Rectal smooth muscle tissue (tissue), 1 donor: ENCODE measurements at regions not wholly inside any gene's neighbourhood (a gene's known extent, or its start where the extent isn't known, plus 50 kb on each side); places are given as distances from the start of the nearest gene placed in this dataset.

Experiments
- H3K27ac ChIP-seq: one replicate; pipeline ENCODE4 v1.7.0; 2013; ENCODE audit warnings: low read depth, low read length, inconsistent platforms
- H3K27me3 ChIP-seq: one replicate; pipeline ENCODE4 v1.7.0; 2013; ENCODE audit warnings: low read length; ENCODE audit not compliant: control insufficient read depth, insufficient read depth
- H3K36me3 ChIP-seq: one replicate; pipeline ENCODE4 v1.7.0; 2013; ENCODE audit warnings: low read length; ENCODE audit not compliant: control insufficient read depth, insufficient read depth
- H3K4me1 ChIP-seq: one replicate; pipeline ENCODE4 v1.7.0; 2013; ENCODE audit warnings: low read length; ENCODE audit not compliant: control insufficient read depth, insufficient read depth
- H3K4me3 ChIP-seq: one replicate; pipeline ENCODE4 v1.7.0; 2013; ENCODE audit warnings: low read length
- H3K9ac ChIP-seq: one replicate; pipeline ENCODE4 v1.7.0; 2013; ENCODE audit warnings: low read length

- Histone ChIP-seq H3K36me3 (no peaks in the 10 kb centered on the region), H3K27ac (no peak overlapping the region), H3K4me3 (no peak overlapping the region), H3K4me1 (no peaks in the 10 kb centered on the region), H3K27me3 (peaks cover 3% of the 10 kb centered on the region), H3K9ac (no peak overlapping the region)
Measured at GRCh38 chr4:3860061-3860912, 94.1 kb downstream of the ADRA2C start.

DNA sequence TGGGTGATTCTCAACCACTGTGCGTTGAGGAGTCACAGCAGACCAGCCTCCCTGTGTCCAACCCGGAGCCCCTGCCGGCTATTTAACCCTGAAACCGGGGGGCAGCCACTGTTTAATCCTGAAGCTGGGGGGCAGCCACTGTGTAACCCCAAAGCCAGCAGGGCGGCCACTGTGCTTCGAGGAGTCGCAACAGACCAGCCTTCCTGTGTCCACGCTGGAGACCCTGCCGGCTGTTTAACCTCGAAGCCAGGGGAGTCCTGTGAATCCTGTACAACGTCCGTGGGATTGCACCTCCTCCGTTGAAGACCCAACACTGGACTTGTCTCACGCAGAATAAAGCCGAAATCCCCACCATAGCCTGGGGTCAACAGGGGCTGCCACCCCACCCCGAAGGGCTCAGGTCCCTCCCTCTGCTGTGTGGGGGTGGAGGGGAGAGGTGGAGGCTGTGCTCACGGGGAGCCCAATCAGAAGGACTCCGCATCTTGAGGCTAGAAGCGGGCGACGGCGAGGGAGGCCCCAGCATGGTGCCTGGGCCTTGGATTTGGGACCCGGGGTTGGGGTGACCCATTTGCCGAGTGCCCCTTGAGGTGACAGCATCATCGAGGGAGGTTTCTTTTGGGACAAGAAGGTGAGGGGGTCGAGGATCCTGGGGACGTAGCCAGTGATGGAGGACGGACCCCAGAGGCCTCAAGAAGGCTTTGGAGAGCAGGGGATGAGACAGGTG lies 94.9 kb downstream of the ADRA2C start:
- H3K27me3 ChIP-seq: peaks cover 3% of the 10 kb centered on the region

DNA sequence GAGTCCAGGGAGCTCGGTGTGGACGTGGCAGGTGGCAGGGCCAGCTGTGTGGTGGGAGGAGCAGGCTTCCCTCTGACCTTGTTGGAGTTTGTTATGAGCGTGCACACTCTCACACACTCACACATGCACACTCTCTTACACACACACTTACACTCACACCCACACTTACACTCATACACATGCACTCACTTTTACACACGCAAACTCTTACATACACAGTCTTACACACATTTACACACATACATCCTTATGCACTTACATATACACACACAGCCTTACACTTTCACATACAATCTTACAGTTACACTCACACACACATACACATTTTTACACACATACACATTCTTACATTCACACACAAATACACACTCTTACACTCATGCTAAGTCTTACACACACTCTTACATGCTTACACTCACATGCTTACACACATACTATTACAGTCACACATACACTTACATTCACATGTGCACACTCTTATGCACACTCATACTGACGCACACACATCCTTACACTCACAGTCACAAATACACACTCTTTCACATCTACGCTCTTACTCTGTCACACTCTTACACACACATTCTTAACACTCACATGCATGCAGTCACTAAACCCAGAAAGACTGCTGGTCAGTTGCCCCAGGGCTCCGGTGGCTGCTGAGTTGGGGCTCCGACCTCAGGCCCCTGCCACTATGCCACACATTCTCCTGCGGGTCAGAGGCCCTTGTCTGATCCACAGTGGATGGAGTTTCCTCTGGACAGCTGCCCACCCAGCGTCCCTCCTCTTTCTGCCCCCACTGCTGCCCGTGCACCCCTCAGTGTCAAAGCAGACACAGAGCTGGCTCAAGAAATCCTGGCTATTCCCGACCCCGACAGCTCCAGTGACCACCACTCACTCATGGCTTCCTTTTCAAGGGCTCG lies 95.8 kb downstream of the ADRA2C start:
- H3K27ac ChIP-seq: no peak overlapping the region
- peaks cover 3% of the 10 kb centered on the region for H3K27me3 ChIP-seq
- no peaks in the 10 kb centered on the region for H3K36me3 ChIP-seq
- H3K4me1 ChIP-seq: no peaks in the 10 kb centered on the region
- no peak overlapping the region for H3K9ac ChIP-seq
- no peak overlapping the region for H3K4me3 ChIP-seq

More for the DNA sequence above, 94.9 kb downstream of the ADRA2C start:
- no peak overlapping the region for H3K9ac ChIP-seq
- H3K4me1 ChIP-seq: no peaks in the 10 kb centered on the region
- no peaks in the 10 kb centered on the region for H3K36me3 ChIP-seq
- no peak overlapping the region for H3K4me3 ChIP-seq
- H3K27ac ChIP-seq: no peak overlapping the region

DNA sequence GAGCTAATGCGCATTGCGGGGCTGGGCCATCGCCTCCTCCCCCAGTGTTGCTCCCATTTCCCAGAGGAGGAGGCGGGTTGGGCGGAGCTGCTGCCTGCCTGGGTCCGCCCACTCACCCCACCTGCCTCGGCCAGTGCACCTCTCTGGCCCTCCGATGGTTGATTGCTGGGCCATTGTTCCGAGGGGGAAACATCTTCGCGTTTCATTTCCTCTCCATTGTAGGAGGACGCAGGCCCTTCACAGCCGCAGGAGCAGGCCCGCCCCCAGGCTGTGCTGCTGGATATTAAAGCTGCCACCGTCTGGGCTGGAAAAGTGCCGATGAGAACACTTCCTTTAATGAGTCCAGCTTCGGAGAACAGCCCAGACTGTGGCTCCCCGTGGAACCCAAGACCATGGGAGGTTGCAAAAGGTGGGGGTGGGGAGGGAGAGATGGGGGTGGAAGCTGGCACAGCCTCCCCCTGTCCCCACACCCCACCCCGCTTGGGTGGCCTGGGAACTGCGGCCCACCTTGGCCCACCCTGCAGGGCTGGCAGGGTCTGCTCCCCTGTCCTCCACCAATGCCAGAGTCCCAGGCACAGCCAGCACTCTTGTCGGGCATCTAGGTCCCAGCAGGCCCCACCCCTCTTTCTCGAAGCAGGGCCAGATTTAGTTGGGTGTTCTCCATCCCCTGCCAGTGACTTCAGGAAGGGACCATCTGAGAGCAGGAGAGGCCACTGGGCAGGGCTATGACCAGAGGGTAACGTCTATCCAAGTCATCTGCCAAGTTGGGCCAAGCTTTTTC lies 96.6 kb downstream of the ADRA2C start:
- Histone ChIP-seq H3K9ac (no peak overlapping the region), H3K4me3 (no peak overlapping the region), H3K27ac (no peak overlapping the region), H3K4me1 (no peaks in the 10 kb centered on the region), H3K36me3 (no peaks in the 10 kb centered on the region), H3K27me3 (peaks cover 3% of the 10 kb centered on the region)

DNA sequence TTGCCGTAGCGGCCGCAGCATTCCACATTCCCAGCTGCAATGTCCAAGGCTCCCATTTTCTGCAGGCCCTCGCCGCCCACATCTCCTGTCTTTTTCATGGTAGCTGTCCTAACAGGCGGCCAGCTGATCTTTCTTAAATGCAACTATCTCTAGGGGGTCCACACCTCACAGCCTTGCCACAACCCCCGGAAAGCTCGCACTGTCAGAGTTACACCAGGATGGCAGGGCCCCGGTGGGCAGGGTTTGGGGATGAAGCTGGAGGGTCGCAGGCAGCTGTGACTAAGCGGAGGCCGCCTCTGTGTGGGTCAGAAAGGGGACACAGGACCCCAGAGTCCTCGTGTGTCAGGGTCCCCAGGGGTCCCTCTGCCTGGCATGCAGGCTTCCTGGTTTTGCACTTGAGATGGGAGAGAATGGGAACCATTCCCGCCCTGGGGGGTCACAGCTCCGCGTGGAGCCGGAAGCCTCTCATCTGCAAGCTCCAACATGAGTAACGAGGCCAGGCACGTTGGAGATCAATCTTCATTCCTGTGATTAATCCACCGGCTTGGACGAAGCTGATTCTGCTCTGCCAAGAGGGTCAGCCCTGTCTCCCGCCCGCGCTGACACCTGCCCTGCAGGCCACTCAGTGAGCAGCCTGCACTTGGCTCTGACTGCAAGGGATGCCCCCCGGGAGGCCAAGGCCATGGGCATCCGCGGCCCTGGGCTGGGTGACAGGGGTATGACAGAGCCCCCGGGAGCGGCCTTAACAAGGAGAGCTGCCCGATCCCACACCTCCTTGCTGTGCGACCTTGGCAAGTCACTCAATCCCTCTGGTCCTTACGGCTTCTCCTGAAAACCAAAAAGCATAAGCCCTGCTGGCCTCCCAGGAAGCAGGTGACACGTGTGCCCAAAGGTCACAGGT lies 97.9 kb downstream of the ADRA2C start:
- Histone ChIP-seq H3K4me3 (no peak overlapping the region), H3K36me3 (no peaks in the 10 kb centered on the region), H3K27me3 (peaks cover 3% of the 10 kb centered on the region), H3K27ac (no peak overlapping the region), H3K4me1 (no peaks in the 10 kb centered on the region), H3K9ac (no peak overlapping the region)

DNA sequence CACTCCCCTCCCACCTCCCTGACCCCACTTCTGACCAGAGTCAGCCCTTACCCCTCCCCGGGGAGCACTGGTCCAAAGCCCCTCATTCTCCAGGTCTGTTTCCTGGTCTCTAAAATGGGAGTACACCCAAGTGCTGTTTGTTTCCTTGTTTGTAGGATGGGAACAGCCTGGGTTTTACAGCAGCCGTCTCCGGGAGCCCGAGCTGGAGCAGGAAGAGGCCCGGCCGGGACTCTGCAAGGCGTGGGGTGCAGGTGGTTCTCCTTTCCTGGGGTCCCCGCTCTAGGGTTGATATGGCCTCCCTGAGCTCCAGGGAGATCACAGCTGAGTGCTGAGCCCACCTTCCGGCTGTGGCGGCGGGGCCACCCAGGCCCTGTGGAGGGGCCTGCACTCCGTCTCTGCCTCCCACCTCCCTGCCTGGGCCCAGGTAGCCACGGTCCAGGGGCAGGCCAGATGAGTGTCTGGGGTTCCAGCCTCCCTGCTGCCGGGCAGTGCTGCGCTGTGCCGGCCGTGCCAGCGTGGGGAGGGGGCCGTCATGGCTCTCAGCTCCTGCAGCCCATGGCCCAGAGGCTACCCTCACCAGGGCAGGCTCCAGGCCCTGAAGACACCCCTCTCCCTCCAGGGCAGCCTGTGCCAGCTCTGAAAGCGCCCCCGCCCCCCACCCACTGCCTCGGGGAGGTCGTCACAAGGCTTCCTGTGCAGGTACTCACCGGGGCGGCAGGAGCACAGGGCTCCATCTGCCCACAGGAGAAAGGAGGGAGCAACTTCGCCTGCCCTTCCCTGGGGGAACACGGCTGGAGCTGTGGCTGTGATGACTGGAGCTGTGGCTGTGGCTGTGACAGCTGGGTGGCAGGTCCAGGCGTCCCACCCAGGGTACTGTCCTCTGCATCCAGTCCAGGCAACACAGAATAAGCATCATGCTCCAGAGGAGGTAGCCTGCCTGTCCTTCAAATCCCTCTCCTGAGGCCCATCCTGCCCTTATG lies 98.8 kb downstream of the ADRA2C start:
- no peaks in the 10 kb centered on the region for H3K36me3 ChIP-seq
- H3K4me1 ChIP-seq: no peaks in the 10 kb centered on the region

DNA sequence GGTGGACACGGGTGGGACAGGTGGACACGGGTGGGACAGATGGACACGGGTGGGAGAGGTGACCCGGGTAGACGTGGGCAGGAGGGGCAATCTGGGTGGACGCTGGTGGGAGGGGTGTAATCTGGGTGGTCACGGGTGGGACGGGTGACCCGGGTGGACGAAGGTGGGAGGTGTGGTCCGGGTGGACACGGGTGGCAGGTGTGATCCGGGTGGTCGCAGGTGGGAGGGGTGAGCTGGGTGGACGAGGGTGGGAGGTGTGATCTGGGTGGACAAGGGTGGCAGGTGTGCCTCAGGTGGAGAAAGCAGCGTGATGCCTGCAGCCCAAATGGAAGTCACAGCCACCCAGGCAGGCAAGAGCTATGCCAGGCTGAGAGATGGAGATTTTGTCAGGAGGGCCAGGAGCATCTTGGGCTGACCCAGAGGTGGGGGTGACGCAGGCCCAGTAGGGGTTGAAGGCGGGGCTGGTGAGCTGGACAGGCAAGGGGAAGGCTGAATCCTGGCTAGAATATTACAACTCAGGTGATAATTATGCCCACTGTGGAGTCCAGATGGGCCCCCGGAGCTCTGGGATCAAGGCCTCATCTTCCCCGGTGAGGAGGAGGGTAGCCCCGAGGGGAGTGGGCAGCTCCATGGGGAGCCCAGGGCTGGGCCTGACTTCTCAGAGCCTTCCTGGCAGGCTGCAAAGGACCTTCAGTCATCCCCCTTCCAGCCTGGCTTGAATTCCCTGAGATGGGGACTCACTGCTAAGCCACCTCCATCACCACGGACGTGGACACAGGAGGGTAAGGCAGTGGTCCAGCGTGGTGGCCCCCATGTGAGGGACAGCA lies 100.0 kb downstream of the ADRA2C start:
- Histone ChIP-seq H3K36me3 (no peaks in the 10 kb centered on the region), H3K4me3 (no peak overlapping the region), H3K27ac (no peak overlapping the region), H3K9ac (no peak overlapping the region), H3K4me1 (no peaks in the 10 kb centered on the region), H3K27me3 (peaks cover 8% of the 10 kb centered on the region)

More for the DNA sequence above, 98.8 kb downstream of the ADRA2C start:
- H3K27me3 ChIP-seq: peaks cover 3% of the 10 kb centered on the region
- no peak overlapping the region for H3K27ac ChIP-seq
- no peak overlapping the region for H3K9ac ChIP-seq
- no peak overlapping the region for H3K4me3 ChIP-seq

DNA sequence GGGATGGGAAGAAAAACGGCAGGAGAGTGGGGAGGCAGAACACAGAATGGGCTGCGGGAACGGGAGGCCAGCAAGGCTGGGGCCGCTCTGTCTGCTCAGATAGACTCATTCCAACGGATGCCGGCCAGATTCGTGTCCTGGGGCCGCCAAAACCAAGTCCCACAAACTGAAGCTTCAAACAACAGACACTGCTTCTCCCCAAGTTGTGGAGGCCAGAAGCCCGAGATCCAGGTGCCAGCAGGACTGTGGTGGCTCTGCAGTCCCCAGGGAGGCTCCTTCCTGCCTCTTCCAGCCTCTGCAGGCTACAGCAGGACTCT lies 100.6 kb downstream of the ADRA2C start:
- Histone ChIP-seq H3K4me3 (no peak overlapping the region), H3K9ac (no peak overlapping the region), H3K36me3 (no peaks in the 10 kb centered on the region), H3K27me3 (peaks cover 8% of the 10 kb centered on the region), H3K27ac (no peak overlapping the region), H3K4me1 (no peaks in the 10 kb centered on the region)

DNA sequence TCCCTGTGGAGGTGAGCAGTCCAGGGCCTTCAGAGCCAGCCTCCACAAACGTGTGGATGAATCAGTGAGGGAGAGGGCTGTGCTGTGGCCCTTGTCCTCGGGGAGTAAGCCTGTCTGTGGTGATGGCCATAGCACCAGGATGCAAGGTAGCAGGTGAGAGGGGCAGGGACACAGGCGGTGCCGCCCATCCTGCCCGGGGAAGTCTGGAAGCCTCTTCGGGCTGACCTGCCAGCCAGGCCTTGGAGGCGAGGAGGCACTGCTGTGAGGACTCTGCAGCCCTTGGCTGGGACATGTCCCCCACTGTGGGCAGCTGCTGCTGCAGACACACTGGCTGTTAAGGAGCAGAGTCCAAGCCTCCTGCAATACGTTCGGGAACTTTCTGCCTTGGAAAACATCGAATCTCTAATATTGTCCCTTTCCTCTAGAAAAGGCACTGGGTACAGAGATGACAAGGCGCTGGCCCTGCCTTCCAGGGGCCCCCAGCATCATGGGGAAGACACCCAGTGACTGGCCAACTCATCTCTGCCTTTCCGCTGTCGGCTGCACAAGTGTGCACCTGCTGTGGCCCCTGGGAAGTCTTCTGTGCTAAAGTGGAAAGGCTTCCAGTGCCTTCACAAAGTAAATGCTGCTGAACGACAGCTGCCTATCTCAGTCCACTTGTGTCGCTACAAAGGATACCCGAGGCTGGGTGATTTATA lies 101.4 kb downstream of the ADRA2C start:
- no peaks in the 10 kb centered on the region for H3K36me3 ChIP-seq
- H3K27me3 ChIP-seq: peaks cover 15% of the 10 kb centered on the region
- no peak overlapping the region for H3K4me3 ChIP-seq
- H3K27ac ChIP-seq: no peak overlapping the region
- H3K9ac ChIP-seq: no peak overlapping the region
- H3K4me1 ChIP-seq: no peaks in the 10 kb centered on the region
